Psoas muscle (tissue), 7 donors: ENCODE measurements at regions not wholly inside any gene's neighbourhood (a gene's known extent, or its start where the extent isn't known, plus 50 kb on each side); places are given as distances from the start of the nearest gene placed in this dataset.

Source experiments
- ATAC-seq, 4 donors: fragments of 200-7000 bp; cut with Tn5 transposase; one replicate each; pipeline ENCODE4 v1.9.1; 2020; ENCODE audit warnings: moderate library complexity in 3 of 4, mild to moderate bottlenecking in 2 of 4
- DNase-seq, 2 donors: peaks; one replicate each; pipeline ENCODE4 v3.0.0-alpha.2; 2020
- H3K27ac ChIP-seq: fragments of 200-600 bp; one replicate; pipeline ENCODE4 v1.8.0; 2022
- H3K27me3 ChIP-seq, 3 donors: fragments of 200-600 bp in 1 of 3; one replicate each; pipeline versions ENCODE4 v1.6.1 to v1.8.0; 2013 to 2022; ENCODE audit warnings: low read length in 2 of 3, mild to moderate bottlenecking in 2 of 3, moderate library complexity in 1 of 3; ENCODE audit not compliant: insufficient read depth in 3 of 3
- H3K36me3 ChIP-seq, 2 donors: fragments of 200-600 bp in 1 of 2; one replicate each; pipeline versions ENCODE4 v1.6.1 to v1.8.0; 2013 to 2022; ENCODE audit warnings: low read depth in 1 of 2, mild to moderate bottlenecking in 1 of 2, moderate library complexity in 1 of 2; ENCODE audit not compliant: insufficient read depth in 1 of 2
- H3K4me1 ChIP-seq: fragments of 200-600 bp; one replicate; pipeline ENCODE4 v1.8.0; 2022
- H3K4me3 ChIP-seq: fragments of 200-600 bp; one replicate; pipeline ENCODE4 v1.8.0; 2022; ENCODE audit warnings: mild to moderate bottlenecking
- H3K9me3 ChIP-seq: fragments of 200-600 bp; one replicate; pipeline ENCODE4 v1.8.0; 2022
- CTCF ChIP-seq: fragments of 200-600 bp; IDR thresholded peaks from one replicate; pipeline ENCODE4 v1.8.0; 2022; ENCODE audit warnings: antibody characterized with exemption
- whole genome bisulfite sequencing, 3 donors: extraction: QIAGEN DNeasy Blood & Tissue Kit; methylation state at CpG; one replicate each; pipeline versions ENCODE4 v1.1.6 to v1.1.7; 2013; 5-methylcytosine and 5-hydroxymethylcytosine counted together
- intact Hi-C, 2 donors: fragments of 100-400 bp; cut with DNase I; formaldehyde crosslinking; loops; one replicate each; pipeline versions ENCODE4 v1.11.0 to v1.14.2; 2022
- donor health status: healthy with polysubstance abuse.
- donor health status: DM: no; HTN: no; CAD: no; lungs with moderate emphysema.
- donor health status: Bipolar disorder and iron deficiency.
- donor health status: healthy.
- donor health status: DM: yes; HTN: yes; CAD: no.
- donor health status: DM: no; HTN: no; CAD: no.
- donor health status: DM: yes; HTN: yes; CAD: no.

- Histone ChIP-seq H3K27me3 (no peaks in the 10 kb centered on the region), H3K4me1 (no peaks in the 10 kb centered on the region), H3K9me3 (no peaks in the 10 kb centered on the region), H3K36me3 (no peaks in the 10 kb centered on the region), H3K4me3 (no peak overlapping the region), H3K27ac (no peak overlapping the region)
- ATAC-seq (no peak), DNase-seq (no peak)
- WGBS, 3 donors = 83 to 89% (median 84%) methylated on average over 13 of the region's 13 CpGs
- intact Hi-C loops = no loop called here
- no peak for TF ChIP-seq CTCF
These were observed 1537.0 kb downstream of the C4orf33 start for GRCh38 chr4:130632731-130633604.

GRCh38 chr4:130636486-130636885, 1540.5 kb downstream of the C4orf33 start:
- 42 to 56% (median 53%) methylated on average over 5 of the region's 5 CpGs for WGBS, 3 donors
- Histone ChIP-seq H3K9me3 (no peaks in the 10 kb centered on the region), H3K4me1 (no peaks in the 10 kb centered on the region), H3K27ac (no peak overlapping the region), H3K27me3 (no peaks in the 10 kb centered on the region), H3K36me3 (no peaks in the 10 kb centered on the region), H3K4me3 (no peak overlapping the region)
- no peak for ATAC-seq
- no peak for TF ChIP-seq CTCF
- intact Hi-C loops = no loop called here
- DNase-seq = no peak

- intact Hi-C loops = no loop called here
- no peaks in the 10 kb centered on the region for H3K9me3 ChIP-seq
- TF ChIP-seq CTCF = no peak
- ATAC-seq = no peak
- no peaks in the 10 kb centered on the region for H3K27me3 ChIP-seq
- no peak overlapping the region for H3K4me3 ChIP-seq
- H3K4me1 ChIP-seq = no peaks in the 10 kb centered on the region
- no peak overlapping the region for H3K27ac ChIP-seq
- no peak for DNase-seq
- 70 to 76% (median 70%) methylated on average over 2 of the region's 2 CpGs for WGBS, 3 donors
- H3K36me3 ChIP-seq = no peaks in the 10 kb centered on the region
These were observed 1544.6 kb downstream of the C4orf33 start for GRCh38 chr4:130640592-130640991.

- intact Hi-C loops = no loop called here
- no peaks in the 10 kb centered on the region for H3K9me3 ChIP-seq
- no peak overlapping the region for H3K4me3 ChIP-seq
- peaks cover 0 to 2% (median 0%) of the 10 kb centered on the region in 3 donors for H3K27me3 ChIP-seq
- DNase-seq (no peak), ATAC-seq (no peak)
- H3K27ac ChIP-seq = no peak overlapping the region
- H3K36me3 ChIP-seq = no peaks in the 10 kb centered on the region
- TF ChIP-seq CTCF = no peak
- H3K4me1 ChIP-seq = no peaks in the 10 kb centered on the region
These were observed 1550.9 kb downstream of the C4orf33 start for GRCh38 chr4:130646886-130647285.

GRCh38 chr4:130648570-130648969, 1552.6 kb downstream of the C4orf33 start:
- Histone ChIP-seq H3K9me3 (no peaks in the 10 kb centered on the region), H3K27me3 (peaks cover 0 to 2% (median 0%) of the 10 kb centered on the region in 3 donors), H3K4me3 (no peak overlapping the region), H3K36me3 (no peaks in the 10 kb centered on the region), H3K27ac (no peak overlapping the region), H3K4me1 (no peaks in the 10 kb centered on the region)
- 57 to 68% (median 63%) methylated on average over 2 of the region's 2 CpGs for WGBS, 3 donors
- DNase-seq (no peak), ATAC-seq (no peak)
- TF ChIP-seq CTCF = no peak
- intact Hi-C loops = no loop called here
